Transverse colon (tissue), 4 donors: ENCODE measurements at regions not wholly inside any gene's neighbourhood (a gene's known extent, or its start where the extent isn't known, plus 50 kb on each side); places are given as distances from the start of the nearest gene placed in this dataset.

ENCODE experiments used
- DNase-seq: peaks from one replicate; pipeline ENCODE4 v3.0.0-alpha.2; 2019
- H3K27ac ChIP-seq, 4 donors: fragments of 200-600 bp; sonication (generic); 2 replicates each; pipeline ENCODE4 v1.5.1; 2016 to 2018; ENCODE audit warnings: inconsistent platforms in 4 of 4
- H3K27me3 ChIP-seq: fragments of 200-600 bp; sonication (generic); 2 replicates; pipeline ENCODE4 v1.5.1; 2017; ENCODE audit warnings: inconsistent platforms
- H3K36me3 ChIP-seq, 4 donors: fragments of 200-600 bp; sonication (generic); 2 replicates each; pipeline ENCODE4 v1.5.1; 2017 to 2019; ENCODE audit warnings: inconsistent platforms in 4 of 4
- H3K4me1 ChIP-seq, 4 donors: fragments of 200-600 bp; sonication (generic); 2 replicates each; pipeline ENCODE4 v1.5.1; 2017 to 2020; ENCODE audit warnings: inconsistent platforms in 4 of 4
- H3K4me3 ChIP-seq, 4 donors: fragments of 200-600 bp; sonication (generic); 1 replicate in 1 of 4; 2 replicates in 3 of 4; pipeline versions ENCODE4 v1.5.1 to v1.6.1; 2017 to 2019; ENCODE audit warnings: inconsistent platforms in 4 of 4
- H3K9me3 ChIP-seq, 2 donors: fragments of 200-600 bp; sonication (generic); 2 replicates each; pipeline ENCODE4 v1.5.1; 2017 to 2019; ENCODE audit warnings: inconsistent platforms in 2 of 2
- CTCF ChIP-seq, 5 experiments: fragments of 200-600 bp in 3 of 5; fragments of 450-650 bp in 2 of 5; sonication (generic) in 3 of 5; IDR thresholded peaks; 1 replicate in 2 of 5; 2 replicates in 3 of 5; pipeline ENCODE4 v1.5.1; 2016 to 2017; ENCODE audit warnings: antibody characterized with exemption in 5 of 5, inconsistent platforms in 3 of 5, mild to moderate bottlenecking in 2 of 5, moderate library complexity in 1 of 5
- EP300 ChIP-seq: sonication (generic); formaldehyde crosslinking; IDR thresholded peaks from one replicate; pipeline ENCODE4 v1.6.1; 2017; ENCODE audit warnings: antibody characterized with exemption, low read depth
- POLR2A ChIP-seq: fragments of 450-650 bp; IDR thresholded peaks from one replicate; pipeline ENCODE4 v1.6.1; 2016; ENCODE audit warnings: antibody characterized with exemption, mild to moderate bottlenecking, moderate library complexity
- POLR2AphosphoS5 ChIP-seq, 3 donors: sonication (generic); formaldehyde crosslinking; IDR thresholded peaks; one replicate each; pipeline ENCODE4 v1.6.1; 2016; ENCODE audit warnings: antibody characterized with exemption in 3 of 3
- WGBS, 2 donors: methylation state at CpG; one replicate each; pipeline ENCODE4 v1.1.5; 2018; ENCODE audit warnings: low coverage in 1 of 2; 5-methylcytosine and 5-hydroxymethylcytosine counted together
- in situ Hi-C, 4 donors: fragments of 200-750 bp; cut with MboI; loops; one replicate each; pipeline versions ENCODE4 v1.15.0 to v1.15.1; 2017; ENCODE audit warnings: low sequenced_read_pairs in 3 of 4, low pct_ligation_motif_present in 1 of 4, low pct_unique_long_range_greater_than_20kb in 1 of 4
- intact Hi-C: fragments of 100-400 bp; cut with DNase I; formaldehyde crosslinking; loops from one replicate; pipeline ENCODE4 v1.15.1; 2023; ENCODE audit warnings: low total_unique reads

GRCh38 chr20:60107621-60108390 lies 149.6 kb downstream of the CDH26 start:
- no peaks in the 10 kb centered on the region for H3K27me3 ChIP-seq
- H3K36me3 ChIP-seq: no peaks in the 10 kb centered on the region
- TF ChIP-seq EP300 (no peak), POLR2A (no peak)
- no peaks in the 10 kb centered on the region for H3K9me3 ChIP-seq
- H3K4me1 ChIP-seq: no peaks in the 10 kb centered on the region
- WGBS, 2 donors: 83 to 84% methylated on average over 5 to 10 of the region's 10 CpGs
- intact Hi-C loops (no loop called here), in situ Hi-C loops (no loop called here)
- no peak for DNase-seq
- H3K27ac ChIP-seq: no peak overlapping the region
- H3K4me3 ChIP-seq: no peak overlapping the region

GRCh38 chr20:60108397-60108796 lies 150.2 kb downstream of the CDH26 start:
- WGBS, 2 donors: 74 to 78% methylated on average over 4 to 5 of the region's 5 CpGs
- no peak overlapping the region for H3K27ac ChIP-seq
- TF ChIP-seq POLR2AphosphoS5 (IDR thresholded peaks at IDR 0.05) (no peak), EP300 (no peak), CTCF (IDR thresholded peaks at IDR 0.05) (no peak), POLR2A (no peak)
- no peak overlapping the region for H3K4me3 ChIP-seq
- no peaks in the 10 kb centered on the region for H3K9me3 ChIP-seq
- in situ Hi-C loops: no loop called here
- intact Hi-C loops: no loop called here
- H3K4me1 ChIP-seq: no peaks in the 10 kb centered on the region
- H3K27me3 ChIP-seq: no peaks in the 10 kb centered on the region
- H3K36me3 ChIP-seq: no peaks in the 10 kb centered on the region
- no peak for DNase-seq

- in situ Hi-C loops: no loop called here
- H3K36me3 ChIP-seq: no peaks in the 10 kb centered on the region
- no peaks in the 10 kb centered on the region for H3K9me3 ChIP-seq
- peaks cover 3% of the 10 kb centered on the region for H3K27me3 ChIP-seq
- no peak overlapping the region for H3K27ac ChIP-seq
- TF ChIP-seq POLR2A (no peak), EP300 (no peak), CTCF (IDR thresholded peaks at IDR 0.05) (no peak), POLR2AphosphoS5 (IDR thresholded peaks at IDR 0.05) (no peak)
- no peaks in the 10 kb centered on the region for H3K4me1 ChIP-seq
- intact Hi-C loops: no loop called here
- H3K4me3 ChIP-seq: no peak overlapping the region
- DNase-seq: no peak
- WGBS, 2 donors: 75 to 94% methylated on average over 2 to 11 of the region's 11 CpGs
These were observed 155.0 kb downstream of the CDH26 start for GRCh38 chr20:60113024-60113724.

GRCh38 chr20:60113771-60114170 lies 155.5 kb downstream of the CDH26 start:
- DNase-seq: no peak
- Histone ChIP-seq H3K9me3 (no peaks in the 10 kb centered on the region), H3K27me3 (peaks cover 6% of the 10 kb centered on the region), H3K4me1 (no peaks in the 10 kb centered on the region), H3K4me3 (no peak overlapping the region), H3K36me3 (no peaks in the 10 kb centered on the region), H3K27ac (no peak overlapping the region)
- 79% methylated on average over 6 of the region's 6 CpGs; no CpG with 5 or more reads in 1 of the 2 donors for WGBS, 2 donors
- TF ChIP-seq CTCF (IDR thresholded peaks at IDR 0.05): no peak
- no peak for TF ChIP-seq POLR2A
- TF ChIP-seq EP300: no peak
- no peak for TF ChIP-seq POLR2AphosphoS5 (IDR thresholded peaks at IDR 0.05)
- intact Hi-C loops: no loop called here
- in situ Hi-C loops: no loop called here
